Type B pancreatic cell (in vitro differentiated cells): ENCODE measurements at regions not wholly inside any gene's neighbourhood (a gene's known extent, or its start where the extent isn't known, plus 50 kb on each side); places are given as distances from the start of the nearest gene placed in this dataset.

Source experiments
- DNase-seq: peaks from one replicate; pipeline ENCODE4 v3.0.0; 2021; ENCODE audit warnings: mixed read lengths; ENCODE audit not compliant: unreplicated experiment; ENCODE audit errors: extremely low spot score
- H3K27ac Mint-ChIP-seq: 2 replicates; pipeline ENCODE4 v1.8.0; 2021; ENCODE audit warnings: mild to moderate bottlenecking, mixed read lengths
- H3K27me3 Mint-ChIP-seq: 2 replicates; pipeline ENCODE4 v1.8.0; 2021; ENCODE audit warnings: mixed read lengths
- H3K36me3 Mint-ChIP-seq: 2 replicates; pipeline ENCODE4 v1.8.0; 2021; ENCODE audit warnings: mixed read lengths
- H3K4me1 Mint-ChIP-seq: one replicate; pipeline ENCODE4 v1.8.0; 2021; ENCODE audit warnings: mixed read lengths; ENCODE audit not compliant: unreplicated experiment
- H3K4me3 Mint-ChIP-seq: 2 replicates; pipeline ENCODE4 v1.8.0; 2021; ENCODE audit warnings: mild to moderate bottlenecking, mixed read lengths
- H3K9me3 Mint-ChIP-seq: 2 replicates; pipeline ENCODE4 v1.8.0; 2021; ENCODE audit warnings: mixed read lengths
- TF ChIP-seq, protein P1 (sequence below): fragments of 200-600 bp; sonication (generic); conservative IDR thresholded peaks from 2 replicates; pipeline ENCODE4 v1.5.0; 2021; ENCODE audit warnings: antibody characterized with exemption, mild to moderate bottlenecking

DNA sequence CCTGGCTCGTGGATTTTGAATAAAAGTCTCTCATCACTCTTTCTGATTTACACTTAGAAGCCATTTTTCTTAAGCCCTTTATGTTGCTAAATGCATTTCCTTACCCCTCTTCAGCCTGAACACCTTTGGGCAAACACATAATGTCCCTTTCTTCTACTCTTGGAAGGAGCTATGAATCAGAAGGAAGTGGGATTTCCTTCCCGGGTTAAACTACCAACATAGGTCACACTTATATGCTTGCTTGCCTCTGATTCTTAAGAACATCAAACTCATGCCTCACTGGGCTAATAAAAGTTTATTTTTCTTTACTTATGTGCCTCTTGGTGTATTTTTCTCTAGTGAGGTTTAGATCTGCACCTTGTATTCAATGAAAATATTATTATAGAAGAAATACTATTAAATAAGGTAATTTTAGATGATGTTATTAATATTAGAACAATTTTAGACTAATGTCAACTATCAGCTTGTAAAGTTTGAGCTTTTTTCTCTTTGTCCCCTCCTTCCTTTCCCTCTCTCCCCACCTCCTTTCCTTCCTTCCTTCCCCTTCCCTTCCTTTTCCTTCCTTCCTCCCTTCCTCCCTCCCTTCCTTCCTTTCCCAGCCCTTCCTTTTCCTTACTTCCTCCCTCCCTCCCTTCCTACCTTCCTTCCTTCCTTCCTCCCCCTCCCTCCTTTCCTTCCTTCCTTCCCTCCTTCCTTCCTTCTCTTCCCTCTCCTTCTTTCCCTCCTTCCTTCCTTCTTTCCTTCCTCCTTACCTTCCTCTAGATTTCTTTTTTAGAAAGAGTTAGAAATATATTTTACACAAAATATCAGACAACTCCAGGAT lies 66.5 kb upstream of the KCNJ6 start:
- Mint-ChIP-seq H3K9me3 (no peaks in the 10 kb centered on the region), H3K4me1 (no peaks in the 10 kb centered on the region), H3K36me3 (no peaks in the 10 kb centered on the region), H3K4me3 (no peak overlapping the region), H3K27ac (no peak overlapping the region), H3K27me3 (peaks cover 14% of the 10 kb centered on the region)
- no peak for DNase-seq
- TF ChIP-seq, protein P1, sequence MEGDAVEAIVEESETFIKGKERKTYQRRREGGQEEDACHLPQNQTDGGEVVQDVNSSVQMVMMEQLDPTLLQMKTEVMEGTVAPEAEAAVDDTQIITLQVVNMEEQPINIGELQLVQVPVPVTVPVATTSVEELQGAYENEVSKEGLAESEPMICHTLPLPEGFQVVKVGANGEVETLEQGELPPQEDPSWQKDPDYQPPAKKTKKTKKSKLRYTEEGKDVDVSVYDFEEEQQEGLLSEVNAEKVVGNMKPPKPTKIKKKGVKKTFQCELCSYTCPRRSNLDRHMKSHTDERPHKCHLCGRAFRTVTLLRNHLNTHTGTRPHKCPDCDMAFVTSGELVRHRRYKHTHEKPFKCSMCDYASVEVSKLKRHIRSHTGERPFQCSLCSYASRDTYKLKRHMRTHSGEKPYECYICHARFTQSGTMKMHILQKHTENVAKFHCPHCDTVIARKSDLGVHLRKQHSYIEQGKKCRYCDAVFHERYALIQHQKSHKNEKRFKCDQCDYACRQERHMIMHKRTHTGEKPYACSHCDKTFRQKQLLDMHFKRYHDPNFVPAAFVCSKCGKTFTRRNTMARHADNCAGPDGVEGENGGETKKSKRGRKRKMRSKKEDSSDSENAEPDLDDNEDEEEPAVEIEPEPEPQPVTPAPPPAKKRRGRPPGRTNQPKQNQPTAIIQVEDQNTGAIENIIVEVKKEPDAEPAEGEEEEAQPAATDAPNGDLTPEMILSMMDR, result no peak

GRCh38 chr21:37983336-37984095 lies 67.3 kb upstream of the KCNJ6 start:
- Mint-ChIP-seq H3K27ac (no peak overlapping the region), H3K27me3 (peaks cover 14% of the 10 kb centered on the region), H3K4me3 (no peak overlapping the region), H3K4me1 (no peaks in the 10 kb centered on the region), H3K9me3 (no peaks in the 10 kb centered on the region), H3K36me3 (no peaks in the 10 kb centered on the region)
- DNase-seq, result no peak
- TF ChIP-seq, protein P1, result no peak

DNA sequence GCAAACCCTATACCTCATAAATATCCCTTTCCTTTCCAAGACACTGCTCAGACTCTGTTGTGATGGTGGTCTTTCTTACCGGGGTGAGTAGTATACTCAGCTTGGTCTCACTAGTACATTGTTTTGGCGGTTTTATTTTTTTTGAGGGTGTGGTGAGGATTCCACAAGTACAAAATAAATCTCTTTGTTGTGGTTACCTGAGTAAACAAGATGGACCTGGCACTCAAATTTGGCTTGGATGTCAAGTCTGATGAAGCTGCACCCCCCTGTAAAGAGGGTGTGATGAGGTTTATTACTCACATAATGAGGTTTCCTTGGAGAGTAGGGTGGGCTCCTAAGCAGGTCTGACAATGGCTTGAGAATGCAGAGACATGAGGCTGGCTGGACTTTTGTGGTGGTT lies 68.2 kb upstream of the KCNJ6 start:
- no peak overlapping the region for H3K27ac Mint-ChIP-seq
- H3K27me3 Mint-ChIP-seq, result peaks cover 14% of the 10 kb centered on the region
- no peaks in the 10 kb centered on the region for H3K4me1 Mint-ChIP-seq
- no peaks in the 10 kb centered on the region for H3K36me3 Mint-ChIP-seq
- TF ChIP-seq, protein P1, result no peak
- no peak for DNase-seq
- no peaks in the 10 kb centered on the region for H3K9me3 Mint-ChIP-seq
- H3K4me3 Mint-ChIP-seq, result no peak overlapping the region

- Mint-ChIP-seq H3K9me3 (no peaks in the 10 kb centered on the region), H3K27ac (no peak overlapping the region), H3K4me1 (no peaks in the 10 kb centered on the region), H3K27me3 (peaks cover 20% of the 10 kb centered on the region), H3K4me3 (no peak overlapping the region), H3K36me3 (no peaks in the 10 kb centered on the region)
- DNase-seq, result no peak
- TF ChIP-seq, protein P1, result no peak
Measured at GRCh38 chr21:37986000-37986399, 69.7 kb upstream of the KCNJ6 start.

- no peaks in the 10 kb centered on the region for H3K36me3 Mint-ChIP-seq
- H3K27me3 Mint-ChIP-seq, result peaks cover 24% of the 10 kb centered on the region
- H3K27ac Mint-ChIP-seq, result no peak overlapping the region
- H3K4me3 Mint-ChIP-seq, result no peak overlapping the region
- no peaks in the 10 kb centered on the region for H3K4me1 Mint-ChIP-seq
- H3K9me3 Mint-ChIP-seq, result no peaks in the 10 kb centered on the region
- no peak for DNase-seq
- TF ChIP-seq, protein P1, result no peak
Measured at GRCh38 chr21:37986751-37987399, 70.6 kb upstream of the KCNJ6 start.
